EL (cell line): ENCODE measurements at regions not wholly inside any gene's neighbourhood (a gene's known extent, or its start where the extent isn't known, plus 50 kb on each side); places are given as distances from the start of the nearest gene placed in this dataset.
A peak's percentile ranks its signal among the peaks of the same experiment; 100 is the strongest.

Experiments
- DNase-seq: peaks from one replicate; pipeline ENCODE4 v3.0.0-alpha.2; 2016

DNA sequence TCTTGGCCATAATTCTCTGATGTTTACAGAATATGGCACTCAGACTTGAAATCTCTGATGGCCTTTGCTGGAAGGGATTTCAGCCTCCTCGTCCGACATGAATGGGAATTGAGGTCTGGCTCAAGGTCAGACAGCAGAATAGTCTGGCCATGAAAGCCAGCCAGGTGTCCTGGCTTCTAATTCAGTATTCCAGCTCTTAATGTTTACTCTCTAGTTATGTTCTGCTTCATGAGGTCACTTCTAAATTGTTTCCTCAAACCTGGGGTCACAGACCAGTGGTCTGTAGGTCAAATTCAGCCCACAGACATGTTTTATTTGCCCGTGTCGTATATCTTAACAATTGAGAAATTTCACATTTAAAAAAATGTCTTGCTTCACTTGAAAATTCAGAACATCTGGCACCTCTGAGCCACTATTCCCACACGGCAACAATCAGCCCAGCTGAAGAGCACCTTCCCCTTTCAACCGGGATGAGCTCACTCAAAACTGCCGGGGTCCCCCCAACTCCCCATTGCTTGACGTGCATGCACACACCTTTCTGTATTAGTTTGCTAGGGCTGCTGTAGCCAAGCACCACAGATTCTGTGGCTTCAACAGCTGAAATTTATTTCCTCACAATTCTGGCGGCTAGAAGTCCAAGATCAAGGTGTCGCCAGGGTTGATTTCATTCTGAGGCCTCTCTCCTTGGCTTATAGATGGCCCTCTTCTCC is 243.5 kb downstream of the ENC1 start:
- DNase-seq: no peak

DNA sequence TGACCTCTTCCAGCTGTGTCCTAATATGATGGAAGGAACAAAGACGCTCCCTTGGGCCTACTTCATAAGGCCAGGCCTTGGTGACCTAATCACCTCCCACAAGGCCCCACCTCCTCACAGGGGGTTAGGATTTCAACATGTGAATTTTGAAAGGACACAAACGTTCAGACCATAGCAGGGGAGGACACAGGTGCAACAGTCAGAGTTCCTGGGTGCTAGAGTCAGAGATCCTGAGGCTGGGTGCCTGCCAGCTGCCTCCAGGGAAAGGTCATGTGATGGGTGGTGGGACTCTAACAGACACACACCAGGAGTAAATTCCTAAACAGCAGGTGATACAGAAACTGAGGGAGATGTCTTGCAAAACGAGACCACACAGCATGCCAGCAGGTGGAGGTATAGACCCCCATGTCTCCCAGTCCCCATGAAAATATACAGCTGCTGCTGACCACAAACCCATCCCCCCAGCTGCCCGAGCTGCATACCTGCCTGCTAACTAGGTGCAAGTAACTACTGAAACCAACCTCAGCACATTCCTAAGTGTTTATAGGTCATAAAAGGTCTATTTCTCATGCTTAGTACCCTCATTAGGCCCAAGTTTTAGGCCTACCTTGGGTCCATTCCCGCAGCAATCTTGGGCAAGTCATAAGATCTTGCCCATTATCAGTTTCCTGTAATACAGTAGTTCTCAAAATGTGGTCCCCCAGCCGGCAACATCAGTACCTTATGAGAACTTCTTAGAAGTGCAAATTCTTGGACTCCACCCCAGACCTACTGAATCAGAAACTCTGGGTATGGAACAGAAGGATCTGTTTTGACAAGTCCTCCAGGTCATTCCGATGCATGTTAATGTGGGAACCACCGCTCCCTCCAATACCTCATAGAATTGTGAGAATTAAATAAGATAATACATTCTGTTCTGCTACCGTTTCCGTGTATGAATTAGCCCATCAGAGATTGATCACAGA is 245.3 kb downstream of the ENC1 start:
- DNase-seq: no peak

DNA sequence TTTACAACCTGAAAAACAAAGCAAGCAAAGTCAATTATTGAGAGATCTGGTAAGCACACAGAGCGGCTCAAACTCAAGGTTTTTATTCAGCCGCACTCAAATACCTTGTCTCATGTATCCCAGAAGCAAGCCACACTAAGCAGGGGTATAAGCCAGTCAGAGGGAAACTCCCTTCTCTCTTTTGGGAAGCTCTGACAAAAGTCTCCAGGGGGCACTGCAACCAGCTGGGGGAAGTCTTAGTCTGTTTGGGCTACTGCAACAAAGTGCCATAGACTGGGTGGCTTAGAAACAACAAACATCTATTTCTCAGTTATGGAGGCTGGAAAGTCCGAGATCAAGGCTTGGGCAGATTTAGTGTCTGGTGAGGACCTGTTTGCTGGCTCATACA is 246.0 kb downstream of the ENC1 start:
- no peak for DNase-seq

DNA sequence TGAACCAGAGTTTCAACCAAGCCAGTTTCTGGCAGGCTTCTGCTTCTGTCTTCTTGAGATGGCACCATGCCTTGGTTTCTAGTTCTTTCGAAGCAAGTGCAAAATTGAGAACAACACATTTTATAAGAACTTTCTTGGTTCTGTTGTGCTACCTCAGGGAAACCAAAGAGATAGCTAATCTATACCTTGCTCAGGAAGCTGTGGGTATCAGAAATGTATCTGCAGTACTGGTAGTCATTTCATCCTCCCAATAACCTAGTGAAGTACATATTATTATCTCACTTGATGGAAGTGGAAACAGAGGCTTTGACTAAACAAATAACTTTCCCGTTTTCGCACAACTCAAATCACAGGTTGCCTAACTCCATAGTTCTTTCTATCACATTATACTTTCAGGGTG is 246.6 kb downstream of the ENC1 start:
- no peak for DNase-seq

DNA sequence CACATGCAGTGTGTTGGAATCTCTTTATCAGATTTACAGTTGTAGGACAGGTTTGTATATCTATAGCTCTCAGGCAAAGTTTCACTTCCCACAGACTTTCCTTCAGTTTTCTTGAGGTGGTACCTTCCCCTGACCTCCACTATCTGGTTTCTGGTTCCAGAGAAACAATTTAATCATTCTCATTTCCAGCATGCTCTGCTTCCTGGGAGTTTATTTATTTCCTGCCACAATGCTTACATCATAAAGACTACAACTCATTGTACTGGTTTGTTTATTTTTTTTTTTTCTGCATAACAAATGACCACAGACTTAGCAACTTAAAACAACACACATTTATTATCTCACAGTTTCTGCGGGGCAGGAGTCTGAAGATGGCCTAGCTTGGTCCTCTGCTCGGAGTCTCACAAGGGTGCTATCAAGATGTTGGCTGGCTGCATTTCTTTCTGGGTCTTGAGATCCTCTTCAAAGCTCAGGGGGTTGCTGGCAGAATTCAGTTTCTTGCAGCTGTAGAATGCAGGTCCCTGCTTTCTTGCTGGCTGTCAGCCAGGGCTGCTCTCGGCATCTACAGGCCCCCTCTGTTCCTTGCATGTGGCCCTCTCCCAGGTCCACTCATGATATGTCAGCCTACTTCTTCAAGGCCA is 247.7 kb downstream of the ENC1 start:
- peak; percentile 39 for DNase-seq

DNA sequence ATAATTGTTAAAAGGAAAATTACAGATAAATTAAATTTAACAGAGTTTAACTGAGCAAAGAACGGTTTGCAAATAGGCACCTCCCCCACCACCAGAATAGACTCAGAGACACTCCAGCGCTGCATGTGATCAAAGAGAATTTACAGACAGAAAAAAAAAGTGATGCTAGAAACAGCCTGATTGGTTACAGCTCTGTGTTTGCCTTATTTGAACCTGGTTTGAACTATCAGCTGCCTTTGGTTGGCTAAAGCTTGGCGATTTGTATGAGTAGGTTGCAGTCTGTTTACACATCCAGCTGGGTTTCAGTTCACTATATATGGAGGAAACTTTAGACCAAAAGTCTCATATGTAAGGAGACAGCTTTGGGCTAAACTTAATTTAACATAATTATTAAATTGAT is 249.1 kb downstream of the ENC1 start:
- no peak for DNase-seq

DNA sequence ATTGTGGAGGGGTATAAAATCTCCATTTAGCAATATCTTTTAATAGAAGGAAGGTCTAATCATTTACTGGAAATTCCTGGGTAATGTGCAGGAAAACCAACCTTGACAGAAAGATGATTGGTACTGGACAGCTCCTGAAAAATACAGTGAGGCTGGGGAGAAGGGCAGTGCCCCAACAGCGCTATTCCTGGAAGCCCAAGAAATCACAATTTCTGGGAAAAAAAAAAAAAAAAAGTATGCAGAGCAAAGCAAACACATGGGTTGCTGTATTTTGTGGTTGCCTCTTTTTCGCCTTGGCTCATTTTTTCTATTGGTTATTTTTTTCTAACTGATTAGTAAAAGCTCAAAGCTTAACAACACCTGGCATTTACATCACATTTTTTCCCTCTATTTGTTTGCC is 249.7 kb downstream of the ENC1 start:
- DNase-seq: no peak

DNA sequence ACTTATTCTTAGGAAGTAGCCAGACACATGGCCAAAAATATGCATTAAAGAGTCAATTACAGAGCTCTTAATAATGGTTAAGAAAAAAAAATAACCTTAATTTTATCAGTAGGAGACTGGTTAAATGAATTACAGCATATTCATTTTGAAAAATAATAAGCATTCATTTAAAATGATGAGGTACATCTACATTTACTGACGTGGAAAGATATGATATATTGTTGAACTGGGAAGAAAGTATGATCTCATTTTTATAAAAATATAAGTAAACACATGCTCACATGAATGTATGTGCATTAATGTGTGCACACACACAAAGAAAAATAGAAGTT is 250.3 kb downstream of the ENC1 start:
- no peak for DNase-seq

DNA sequence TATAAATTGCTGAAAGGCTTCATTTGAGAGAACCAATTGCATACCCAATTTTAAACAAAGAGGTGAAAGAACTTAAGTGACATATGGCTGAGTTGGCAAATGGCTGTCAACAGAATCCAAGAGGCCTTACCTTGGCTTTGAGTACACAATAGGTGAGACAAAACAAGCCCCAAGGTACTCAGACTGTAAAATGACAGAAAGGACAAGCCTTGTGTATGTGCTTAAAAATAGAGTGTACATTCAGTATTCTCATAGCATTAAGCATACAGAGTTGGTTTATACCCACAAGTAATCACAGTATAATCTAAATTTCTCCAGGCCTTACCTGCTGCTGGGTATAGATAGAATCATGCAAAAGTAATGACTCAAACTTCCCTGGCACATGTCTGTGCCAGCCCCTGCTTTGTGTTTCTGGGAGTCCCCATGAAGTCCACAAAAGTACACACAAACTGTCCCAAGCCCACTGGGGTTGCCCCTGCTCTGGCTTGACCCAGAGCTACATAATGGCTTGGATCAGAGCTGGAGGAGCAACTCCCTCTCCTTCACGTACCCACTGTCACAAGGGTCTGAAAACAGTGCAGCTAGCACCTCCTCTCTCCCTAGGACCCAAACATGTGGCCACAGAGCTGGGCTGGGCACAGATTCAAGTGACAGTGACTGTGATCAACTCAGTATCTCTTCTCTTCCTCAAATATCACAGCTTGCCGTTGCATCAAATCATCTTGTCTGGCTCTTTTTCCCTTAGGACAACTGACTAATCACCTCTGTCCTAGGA is 250.8 kb downstream of the ENC1 start:
- no peak for DNase-seq

DNA sequence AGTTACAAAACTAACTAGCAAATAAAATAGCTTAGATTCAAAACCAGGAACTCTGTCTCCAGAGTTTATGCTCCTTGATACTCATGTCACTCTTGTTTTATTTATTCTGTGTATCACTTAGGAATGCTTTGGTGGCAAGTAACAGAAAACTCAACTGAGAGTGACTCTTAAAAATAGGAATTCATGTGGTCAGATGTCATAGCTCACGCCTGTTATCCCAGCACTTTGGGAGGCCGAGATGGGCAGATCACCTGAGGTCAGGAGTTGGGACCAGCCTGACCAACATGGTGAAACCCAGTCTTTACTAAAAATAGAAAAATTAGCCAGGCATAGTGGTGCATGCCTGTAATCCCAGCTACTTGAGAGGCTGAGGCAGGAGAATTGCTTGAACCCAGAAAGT is 252.1 kb downstream of the ENC1 start:
- peak; percentile 18 for DNase-seq

DNA sequence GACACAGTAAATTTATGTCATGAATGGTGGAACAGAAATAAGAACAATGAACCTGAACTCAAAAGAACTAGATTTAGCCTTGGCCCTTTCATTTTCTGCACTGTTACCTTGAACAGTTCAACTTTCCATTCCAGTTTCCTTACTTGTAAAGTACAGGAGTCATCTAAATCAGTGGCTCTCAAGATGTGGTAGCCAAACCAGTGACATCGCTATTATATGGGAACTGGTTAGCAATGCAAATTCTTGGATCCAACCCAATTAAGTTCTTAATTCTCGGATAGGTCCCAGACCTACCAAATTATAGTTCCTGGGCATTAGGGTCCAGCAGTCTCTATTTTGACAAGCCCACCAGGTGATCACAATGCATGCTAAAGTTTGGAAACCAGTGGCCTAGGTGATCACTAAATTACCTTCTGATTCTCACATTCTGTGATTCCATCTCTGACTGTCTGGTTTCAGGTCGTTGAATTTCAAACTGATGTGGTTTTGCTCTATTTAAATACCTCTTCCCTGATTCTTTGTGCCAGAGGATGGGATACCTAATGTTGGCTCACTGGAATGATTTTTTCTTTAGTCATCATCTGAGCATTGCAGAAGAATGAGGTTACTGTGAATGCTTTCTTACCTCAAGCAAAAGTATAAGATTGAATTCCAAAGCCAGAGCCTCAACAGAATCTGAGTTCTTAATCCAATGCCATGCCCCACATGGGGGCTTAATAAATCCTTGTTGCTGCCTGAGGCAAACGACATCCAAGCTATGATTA is 253.8 kb downstream of the ENC1 start:
- peak; percentile 84 for DNase-seq

DNA sequence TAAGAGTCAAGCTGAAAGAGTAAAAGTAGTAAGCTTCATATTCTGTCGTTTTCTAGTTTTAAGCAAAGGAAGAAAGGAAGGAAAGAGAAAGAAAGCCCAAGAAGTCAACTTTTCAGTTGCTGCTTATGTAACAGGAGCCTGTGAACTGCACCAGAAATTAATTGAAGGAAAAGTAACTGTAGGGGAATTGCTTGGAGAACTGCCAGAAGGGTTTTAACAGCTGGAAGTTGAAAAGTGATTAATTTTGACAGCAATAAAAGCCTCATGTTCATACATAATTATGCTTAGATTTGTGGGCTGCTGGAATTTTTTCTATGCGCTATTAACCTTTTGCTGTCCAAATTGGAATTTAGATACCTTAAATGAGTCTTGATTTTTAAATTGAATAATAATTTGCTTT is 255.7 kb downstream of the ENC1 start:
- no peak for DNase-seq

DNA sequence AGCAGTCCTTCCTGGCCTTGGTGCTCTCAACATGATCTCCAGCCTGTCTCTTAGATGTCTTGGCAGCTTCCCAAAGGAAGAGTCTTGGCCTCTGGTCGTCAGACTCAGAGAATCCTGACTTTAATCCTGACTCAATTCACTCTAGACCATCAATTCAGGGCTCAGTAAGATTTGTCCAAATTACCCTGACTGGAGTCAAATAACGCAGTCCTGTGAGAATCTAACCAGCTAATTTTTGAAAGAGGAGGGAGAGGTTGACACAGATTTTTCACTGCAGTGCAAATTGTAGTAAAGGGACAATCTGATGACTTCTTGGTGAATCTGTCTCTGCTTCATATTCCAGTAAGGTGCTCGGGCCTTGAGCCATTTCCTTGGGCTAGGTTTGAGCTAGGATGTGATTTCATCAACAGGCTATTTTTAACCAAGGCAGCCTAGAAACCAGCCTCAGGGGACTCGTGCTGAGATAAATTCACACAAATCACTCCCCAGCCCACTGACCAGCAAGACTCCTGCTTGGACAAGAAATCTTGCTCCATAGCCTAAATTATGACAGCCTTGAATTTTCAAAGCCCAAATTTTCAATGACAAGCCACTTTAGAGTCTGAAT is 257.4 kb downstream of the ENC1 start:
- DNase-seq: peak; percentile 78

DNA sequence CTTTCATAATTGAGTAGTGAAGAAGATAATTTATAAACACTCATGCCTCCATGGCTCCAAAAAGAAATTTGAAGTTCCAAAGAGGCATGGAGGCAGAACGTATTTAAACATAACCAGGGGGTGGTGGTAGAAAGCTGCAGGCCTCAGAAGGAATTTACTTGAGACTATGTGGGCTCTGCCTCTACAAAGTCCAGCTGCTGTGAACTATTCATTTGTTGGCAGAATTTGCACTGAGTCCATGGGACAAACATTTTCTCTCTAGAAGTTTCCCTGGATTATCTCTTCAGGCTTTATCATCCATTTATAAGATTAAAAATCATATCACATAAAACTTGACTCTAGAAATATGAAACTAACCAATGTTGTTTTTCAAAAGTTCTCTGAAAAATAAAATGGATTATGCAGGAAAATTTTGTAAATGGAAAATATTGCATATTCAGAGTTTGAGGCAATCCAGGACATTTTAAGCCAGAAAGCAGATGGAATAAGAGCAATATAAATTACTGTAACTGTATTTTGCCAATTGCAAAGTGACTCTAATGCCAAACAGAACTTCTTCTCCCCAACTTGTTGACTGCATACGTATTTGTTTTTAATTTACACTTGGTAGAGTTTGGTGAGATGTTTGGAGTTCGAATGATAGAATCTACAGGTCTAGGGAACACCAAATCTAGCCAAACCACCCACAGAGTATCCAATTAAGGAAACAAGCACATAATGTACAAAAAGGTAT is 258.2 kb downstream of the ENC1 start:
- no peak for DNase-seq

DNA sequence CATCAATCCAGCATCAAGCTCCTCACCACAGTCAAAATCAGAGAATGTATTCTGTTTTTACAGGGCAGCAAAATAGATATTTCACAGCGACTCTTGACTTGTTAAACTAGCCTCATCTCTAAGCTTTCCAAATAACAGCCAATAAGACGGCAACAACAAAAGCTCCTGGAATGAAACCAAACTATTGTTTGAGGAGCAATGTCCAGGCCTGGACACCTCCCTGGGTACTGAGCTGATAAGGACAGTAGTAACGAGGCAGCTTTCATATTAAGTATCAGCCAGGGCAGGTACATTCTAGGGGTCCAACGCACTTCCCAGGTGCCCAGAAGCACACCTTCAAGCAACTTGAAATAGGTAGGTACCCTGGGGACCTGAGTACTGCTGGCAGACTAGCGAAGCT is 260.3 kb downstream of the ENC1 start:
- DNase-seq: no peak

DNA sequence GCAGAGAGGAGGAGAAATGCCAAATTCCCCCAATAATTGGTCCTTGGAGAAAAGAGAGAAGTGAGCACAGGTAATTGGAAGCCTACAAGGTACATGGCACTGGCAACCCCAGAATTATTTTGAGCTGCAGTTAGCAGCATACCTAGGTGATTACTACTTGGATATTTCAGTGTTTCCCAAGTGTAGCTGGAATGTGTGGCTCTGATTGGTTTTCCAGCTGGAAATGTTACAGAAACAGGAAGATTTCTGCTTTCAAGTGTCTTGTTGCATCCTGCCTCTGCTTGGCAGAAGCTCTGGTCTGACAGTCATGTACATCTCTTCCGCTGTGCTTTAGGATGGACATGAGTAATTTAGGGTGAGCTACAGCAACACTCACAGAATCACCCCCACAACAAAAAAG is 262.1 kb downstream of the ENC1 start:
- peak; percentile 18 for DNase-seq

DNA sequence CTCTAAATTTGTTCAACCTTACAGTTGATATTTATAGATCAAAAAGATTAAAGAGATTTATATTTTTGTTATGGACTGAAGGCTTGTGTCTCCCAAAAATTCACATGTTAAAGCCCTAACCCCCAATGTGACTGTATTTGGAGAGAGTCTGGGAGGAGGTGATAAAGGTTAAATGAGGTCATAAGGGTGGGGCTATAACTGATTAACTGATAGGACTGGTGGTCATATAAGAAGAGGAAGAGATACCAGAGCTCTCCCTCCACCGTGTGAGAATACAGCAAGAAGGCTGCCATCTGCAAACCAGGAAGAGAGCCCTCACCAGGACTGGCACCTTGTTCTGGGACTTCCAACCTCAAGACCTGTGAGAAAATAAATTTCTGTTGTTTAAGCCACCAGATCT is 264.3 kb downstream of the ENC1 start:
- DNase-seq: no peak

DNA sequence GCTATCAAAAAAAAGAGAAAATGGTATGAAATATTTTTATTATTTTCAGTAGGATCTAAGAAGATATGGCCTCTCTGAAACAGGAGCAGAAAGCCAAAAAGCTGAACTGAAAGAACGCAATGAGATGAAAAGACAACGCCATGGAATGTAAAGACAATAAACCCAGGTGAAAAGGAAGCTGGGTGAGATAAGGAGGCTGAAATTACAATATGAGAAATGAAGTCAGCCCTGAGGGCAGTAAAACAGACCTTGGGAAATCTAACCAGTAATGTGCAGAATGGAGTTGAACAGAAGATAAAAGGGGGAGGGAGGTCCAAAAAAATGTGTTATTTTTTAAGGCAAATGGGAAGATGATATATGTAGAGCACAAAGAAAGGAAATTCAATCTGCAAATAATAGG is 265.3 kb downstream of the ENC1 start:
- no peak for DNase-seq

DNA sequence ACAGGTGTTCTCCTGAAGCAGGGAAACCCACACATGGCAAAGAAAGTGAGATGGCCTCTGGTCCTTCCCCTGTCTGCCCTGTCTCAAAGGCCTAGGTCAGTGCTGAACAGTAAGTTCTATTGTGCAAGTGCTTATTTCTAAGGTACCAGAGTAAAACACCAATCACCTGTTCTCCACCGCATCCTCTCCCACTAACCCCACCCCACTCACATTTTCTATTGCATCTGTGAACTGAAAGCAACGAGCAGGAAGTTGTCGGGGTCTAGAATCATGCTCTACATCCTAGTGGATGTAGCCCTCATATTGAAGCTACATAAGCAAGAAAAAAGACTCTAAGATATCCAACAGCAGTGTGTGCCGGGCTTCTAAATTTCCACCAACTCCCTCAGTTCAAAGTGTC is 265.9 kb downstream of the ENC1 start:
- DNase-seq: no peak

DNA sequence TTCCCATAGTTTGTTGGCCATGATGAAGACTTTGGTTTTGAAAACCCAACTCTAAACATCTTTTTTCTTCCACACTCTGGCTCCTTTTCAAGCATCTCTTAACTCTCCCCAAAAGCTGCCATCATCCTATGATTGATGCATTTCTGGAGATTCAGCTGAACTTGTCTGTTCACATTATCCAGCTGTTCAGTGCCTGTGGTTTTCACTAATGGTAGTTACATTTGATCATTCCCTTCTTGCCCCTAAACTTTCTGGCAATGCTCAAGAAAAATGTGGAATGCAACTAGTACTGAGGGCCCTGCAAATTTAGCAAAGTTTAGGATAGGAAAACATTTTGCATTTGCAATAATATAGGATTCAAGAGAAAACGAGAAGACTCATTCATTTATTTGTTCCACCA is 267.5 kb downstream of the ENC1 start:
- DNase-seq: no peak

DNA sequence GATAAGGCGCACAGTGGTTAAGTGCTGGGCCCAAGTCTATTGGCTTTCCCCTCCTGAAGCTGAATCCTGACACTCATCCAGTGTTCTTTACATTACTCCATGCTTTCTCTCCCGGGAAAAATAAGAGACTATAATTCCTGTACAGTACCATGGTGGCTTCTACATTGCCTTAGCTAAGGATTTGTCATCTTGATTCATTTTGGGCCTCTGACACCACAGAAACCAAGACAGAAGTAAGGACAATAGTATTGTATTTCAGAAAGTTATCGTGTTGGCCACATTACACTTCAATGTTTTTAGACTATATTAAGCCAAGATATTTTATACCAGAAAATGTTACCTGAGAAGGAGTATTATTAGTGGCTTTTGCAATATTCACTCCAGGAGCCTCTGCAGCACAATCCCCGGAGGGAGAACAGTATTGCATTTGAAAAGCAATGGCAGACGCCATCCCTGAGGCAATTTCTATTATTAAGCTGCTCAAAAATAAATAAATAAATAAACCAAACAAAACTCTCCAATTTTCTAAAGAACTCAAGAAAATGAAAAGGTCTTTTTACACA is 267.9 kb downstream of the ENC1 start:
- no peak for DNase-seq
